SK-N-SH (cell line): ENCODE measurements at regions not wholly inside any gene's neighbourhood (a gene's known extent, or its start where the extent isn't known, plus 50 kb on each side); places are given as distances from the start of the nearest gene placed in this dataset.
A peak's percentile ranks its signal among the peaks of the same experiment; 100 is the strongest.

Experiments used
- CTCF ChIA-PET: fragments of 300-600, 350-600 bp; formaldehyde crosslinking; extraction: SDS; loops from one replicate; lab custom pipeline; 2021; lab: Yijun Ruan, JAX
- POLR2A ChIA-PET: fragments of 350-600 bp; sonication (Branson Sonifier 250); formaldehyde crosslinking; extraction: SDS; loops from one replicate; lab custom pipeline; 2020; ENCODE audit warnings: antibody characterized with exemption, inconsistent platforms; lab: Yijun Ruan, JAX
- DNase-seq: peaks from one replicate; pipeline ENCODE4 v3.0.0; 2012
- H2AFZ ChIP-seq: fragments of 200-600 bp; sonication (generic); 2 replicates; pipeline ENCODE4 v1.8.1; 2016; ENCODE audit warnings: antibody characterized with exemption, mild to moderate bottlenecking, low read depth
- H3F3A ChIP-seq: fragments of 200-600 bp; sonication (generic); replicated peaks from 2 replicates; pipeline ENCODE3; 2016; ENCODE audit warnings: antibody characterized with exemption, mild to moderate bottlenecking; ENCODE audit not compliant: insufficient read depth
- H3K27ac ChIP-seq, 2 experiments: fragments of 200-500 bp in 1 of 2; fragments of 200-600 bp in 1 of 2; sonication (Bioruptor generic) in 1 of 2; sonication (generic), shearing (Covaris generic) in 1 of 2; 2 replicates each; pipeline versions ENCODE4 v1.5.1 to v1.6.1; 2014 to 2016; ENCODE audit warnings: low read depth in 2 of 2, inconsistent platforms in 1 of 2, low read length in 1 of 2, mild to moderate bottlenecking in 1 of 2, mixed read lengths in 1 of 2
- H3K27me3 ChIP-seq: fragments of 200-600 bp; sonication (generic), shearing (Covaris generic); 2 replicates; pipeline ENCODE4 v1.6.1; 2016; ENCODE audit warnings: mixed run types; ENCODE audit not compliant: insufficient read depth
- H3K36me3 ChIP-seq, 2 experiments: fragments of 200-500 bp in 1 of 2; fragments of 200-600 bp in 1 of 2; sonication (Bioruptor generic) in 1 of 2; sonication (generic) in 1 of 2; replicated peaks in 1 of 2; 2 replicates each; pipeline versions ENCODE3 to v1.5.1; 2014 to 2016; ENCODE audit warnings: low read length in 1 of 2, mild to moderate bottlenecking in 1 of 2; ENCODE audit not compliant: insufficient read depth in 2 of 2, control insufficient read depth in 1 of 2
- H3K4me1 ChIP-seq, 2 experiments: fragments of 200-500 bp in 1 of 2; fragments of 200-600 bp in 1 of 2; sonication (Bioruptor generic) in 1 of 2; sonication (generic), shearing (Covaris generic) in 1 of 2; 2 replicates each; pipeline versions ENCODE4 v1.5.1 to v1.6.1; 2014 to 2016; ENCODE audit warnings: low read depth in 1 of 2, low read length in 1 of 2, mixed run types in 1 of 2; ENCODE audit not compliant: insufficient read depth in 2 of 2, control insufficient read depth in 1 of 2
- H3K4me2 ChIP-seq: fragments of 200-600 bp; sonication (generic), shearing (Covaris generic); 2 replicates; pipeline ENCODE4 v1.6.1; 2017; ENCODE audit warnings: mixed run types
- H3K4me3 ChIP-seq, 2 experiments: fragments of 200-500 bp in 1 of 2; fragments of 200-600 bp in 1 of 2; sonication (Bioruptor generic) in 1 of 2; sonication (generic), shearing (Covaris generic) in 1 of 2; 2 replicates each; pipeline versions ENCODE4 v1.5.1 to v1.8.1; 2014 to 2016; ENCODE audit warnings: low read depth in 2 of 2, inconsistent platforms in 1 of 2, low read length in 1 of 2, mild to moderate bottlenecking in 1 of 2, mixed read lengths in 1 of 2, moderate library complexity in 1 of 2
- H3K79me2 ChIP-seq: fragments of 200-600 bp; sonication (generic); 2 replicates; pipeline ENCODE4 v1.8.1; 2017; ENCODE audit warnings: mild to moderate bottlenecking; ENCODE audit not compliant: insufficient read depth
- H3K9ac ChIP-seq: fragments of 200-600 bp; sonication (generic); 2 replicates; pipeline ENCODE4 v1.6.1; 2017; ENCODE audit warnings: mixed run types
- H3K9me2 ChIP-seq: fragments of 200-600 bp; sonication (generic); 2 replicates; pipeline ENCODE4 v1.6.1; 2017; ENCODE audit warnings: mixed run types
- H3K9me3 ChIP-seq: fragments of 200-600 bp; sonication (generic); 2 replicates; pipeline ENCODE4 v1.6.1; 2017; ENCODE audit warnings: mixed run types, mild to moderate bottlenecking, moderate library complexity
- H4K20me1 ChIP-seq: fragments of 200-600 bp; sonication (generic); 2 replicates; pipeline ENCODE4 v1.6.1; 2017; ENCODE audit warnings: mild to moderate bottlenecking, mixed run types; ENCODE audit not compliant: insufficient read depth
- ELF1 ChIP-seq: IDR thresholded peaks from 2 replicates; pipeline ENCODE4 v1.4.0; 2012
- EP300 ChIP-seq, 2 experiments: IDR thresholded peaks; 2 replicates each; pipeline versions ENCODE4 v1.4.0 to v1.6.1; 2012; ENCODE audit warnings: borderline replicate concordance in 1 of 2, low read depth in 1 of 2, low read length in 1 of 2
- EZH2phosphoT487 ChIP-seq: fragments of 200-600 bp; sonication (generic); IDR thresholded peaks from 2 replicates; pipeline ENCODE4 v1.6.1; 2017; ENCODE audit warnings: low read depth, mixed run types, mild to moderate bottlenecking, antibody characterized with exemption, moderate library complexity, borderline replicate concordance
- FOSL2 ChIP-seq: IDR thresholded peaks from 2 replicates; pipeline ENCODE4 v1.4.0; 2012; ENCODE audit warnings: low read depth, mild to moderate bottlenecking, moderate library complexity, borderline replicate concordance
- FOXM1 ChIP-seq: IDR thresholded peaks from 2 replicates; pipeline ENCODE4 v1.4.0; 2012; ENCODE audit warnings: low read depth, mild to moderate bottlenecking
- GABPA ChIP-seq: IDR thresholded peaks from 2 replicates; pipeline ENCODE4 v1.4.0; 2012; ENCODE audit warnings: low read depth, mild to moderate bottlenecking
- GATA2 ChIP-seq: sonication (generic); formaldehyde crosslinking; IDR thresholded peaks from 2 replicates; pipeline ENCODE4 v1.5.0; 2020; ENCODE audit warnings: mild to moderate bottlenecking, missing genetic modification reagents
- JUND ChIP-seq: IDR thresholded peaks from 2 replicates; pipeline ENCODE4 v1.4.0; 2012
- NFIC ChIP-seq: IDR thresholded peaks from 2 replicates; pipeline ENCODE4 v1.4.0; 2012; ENCODE audit warnings: borderline replicate concordance
- NRF1 ChIP-seq: IDR thresholded peaks from 2 replicates; pipeline ENCODE4 v1.6.1; 2012; ENCODE audit warnings: low read depth, mild to moderate bottlenecking, low read length
- POLR2AphosphoS5 ChIP-seq: IDR thresholded peaks from 2 replicates; pipeline ENCODE4 v1.6.1; 2012; ENCODE audit warnings: low read depth, low read length
- SMC3 ChIP-seq: IDR thresholded peaks from 2 replicates; pipeline ENCODE4 v1.6.1; 2012; ENCODE audit warnings: low read depth, low read length, improper control_type of control experiment
- TAF1 ChIP-seq: IDR thresholded peaks from 2 replicates; pipeline ENCODE4 v1.6.1; 2012; ENCODE audit warnings: low read depth, mild to moderate bottlenecking, low read length, moderate library complexity, borderline replicate concordance
- TCF12 ChIP-seq: IDR thresholded peaks from 2 replicates; pipeline ENCODE4 v1.4.0; 2012
- YY1 ChIP-seq: IDR thresholded peaks from 2 replicates; pipeline ENCODE4 v1.4.0; 2012; ENCODE audit warnings: low read depth, mild to moderate bottlenecking
- WGBS: methylation state at CpG from one replicate; pipeline ENCODE4 v1.1.6; 2017; ENCODE audit warnings: low lambda C conversion rate; 5-methylcytosine and 5-hydroxymethylcytosine counted together
- TF ChIP-seq, protein P1 (sequence below): fragments of 150-350 bp; IDR thresholded peaks from 2 replicates; pipeline ENCODE4 v1.6.1; 2016; ENCODE audit warnings: mild to moderate bottlenecking, low read depth, low read length
- TF ChIP-seq, protein P2 (sequence below): IDR thresholded peaks from 2 replicates; pipeline ENCODE4 v1.4.0; 2012; ENCODE audit warnings: low read depth, borderline replicate concordance
- TF ChIP-seq, protein P3 (sequence below): IDR thresholded peaks from 2 replicates; pipeline ENCODE4 v1.4.0; 2012; ENCODE audit warnings: low read depth, borderline replicate concordance

DNA sequence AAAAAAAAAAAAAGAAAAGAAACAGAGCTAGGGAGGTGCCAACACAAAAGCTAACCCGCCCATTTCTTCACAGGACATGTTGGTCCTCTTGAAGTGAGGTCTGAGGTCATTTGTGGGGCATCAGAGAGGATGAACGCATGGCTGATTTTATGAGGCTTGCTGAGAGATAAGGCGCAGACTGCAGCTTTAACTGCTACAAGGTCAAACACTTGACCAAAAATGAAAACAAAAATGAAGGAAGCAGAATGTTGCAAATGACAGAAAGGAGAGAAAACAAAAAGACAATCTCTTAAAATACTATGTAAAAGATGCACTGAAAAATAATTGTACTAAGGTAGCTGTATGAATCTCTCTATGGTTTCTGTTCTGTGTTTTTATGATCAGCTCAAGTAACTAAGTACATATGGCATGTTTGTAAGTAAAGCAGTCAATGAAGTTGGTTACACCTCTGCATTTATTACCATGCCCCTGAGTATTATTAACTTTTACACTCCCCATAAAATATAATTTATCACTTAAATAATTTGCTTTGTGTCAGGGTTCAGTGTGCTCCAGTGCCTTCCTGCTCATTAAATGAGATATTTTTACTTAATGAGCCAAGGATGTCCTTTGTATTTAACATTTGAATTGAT, 249.1 kb upstream of the NR5A2 start:
- H2AFZ ChIP-seq, result no peak overlapping the region
- POLR2A ChIA-PET, result no interaction called here
- TF ChIP-seq NRF1, result no peak
- no peak for TF ChIP-seq JUND
- TF ChIP-seq FOSL2, result no peak
- no peak for TF ChIP-seq YY1
- TF ChIP-seq, protein P1, sequence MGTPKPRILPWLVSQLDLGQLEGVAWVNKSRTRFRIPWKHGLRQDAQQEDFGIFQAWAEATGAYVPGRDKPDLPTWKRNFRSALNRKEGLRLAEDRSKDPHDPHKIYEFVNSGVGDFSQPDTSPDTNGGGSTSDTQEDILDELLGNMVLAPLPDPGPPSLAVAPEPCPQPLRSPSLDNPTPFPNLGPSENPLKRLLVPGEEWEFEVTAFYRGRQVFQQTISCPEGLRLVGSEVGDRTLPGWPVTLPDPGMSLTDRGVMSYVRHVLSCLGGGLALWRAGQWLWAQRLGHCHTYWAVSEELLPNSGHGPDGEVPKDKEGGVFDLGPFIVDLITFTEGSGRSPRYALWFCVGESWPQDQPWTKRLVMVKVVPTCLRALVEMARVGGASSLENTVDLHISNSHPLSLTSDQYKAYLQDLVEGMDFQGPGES, result no peak
- TF ChIP-seq EP300 (IDR thresholded peaks at IDR 0.05; ENCODE audit: borderline replicate concordance in 1 of 2, low read depth in 1 of 2, low read length in 1 of 2), result no peak
- no peak for TF ChIP-seq TCF12
- TF ChIP-seq GABPA, result no peak
- no peak for TF ChIP-seq GATA2 (CRISPR knock-in tag)
- TF ChIP-seq FOXM1, result no peak
- no peak for TF ChIP-seq POLR2AphosphoS5
- no peak for TF ChIP-seq SMC3
- no peak for TF ChIP-seq EZH2phosphoT487
- TF ChIP-seq, protein P2, sequence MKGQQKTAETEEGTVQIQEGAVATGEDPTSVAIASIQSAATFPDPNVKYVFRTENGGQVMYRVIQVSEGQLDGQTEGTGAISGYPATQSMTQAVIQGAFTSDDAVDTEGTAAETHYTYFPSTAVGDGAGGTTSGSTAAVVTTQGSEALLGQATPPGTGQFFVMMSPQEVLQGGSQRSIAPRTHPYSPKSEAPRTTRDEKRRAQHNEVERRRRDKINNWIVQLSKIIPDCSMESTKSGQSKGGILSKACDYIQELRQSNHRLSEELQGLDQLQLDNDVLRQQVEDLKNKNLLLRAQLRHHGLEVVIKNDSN, result no peak
- TF ChIP-seq ELF1, result no peak
- no peak for TF ChIP-seq NFIC
- no peak for TF ChIP-seq TAF1
- TF ChIP-seq, protein P3, sequence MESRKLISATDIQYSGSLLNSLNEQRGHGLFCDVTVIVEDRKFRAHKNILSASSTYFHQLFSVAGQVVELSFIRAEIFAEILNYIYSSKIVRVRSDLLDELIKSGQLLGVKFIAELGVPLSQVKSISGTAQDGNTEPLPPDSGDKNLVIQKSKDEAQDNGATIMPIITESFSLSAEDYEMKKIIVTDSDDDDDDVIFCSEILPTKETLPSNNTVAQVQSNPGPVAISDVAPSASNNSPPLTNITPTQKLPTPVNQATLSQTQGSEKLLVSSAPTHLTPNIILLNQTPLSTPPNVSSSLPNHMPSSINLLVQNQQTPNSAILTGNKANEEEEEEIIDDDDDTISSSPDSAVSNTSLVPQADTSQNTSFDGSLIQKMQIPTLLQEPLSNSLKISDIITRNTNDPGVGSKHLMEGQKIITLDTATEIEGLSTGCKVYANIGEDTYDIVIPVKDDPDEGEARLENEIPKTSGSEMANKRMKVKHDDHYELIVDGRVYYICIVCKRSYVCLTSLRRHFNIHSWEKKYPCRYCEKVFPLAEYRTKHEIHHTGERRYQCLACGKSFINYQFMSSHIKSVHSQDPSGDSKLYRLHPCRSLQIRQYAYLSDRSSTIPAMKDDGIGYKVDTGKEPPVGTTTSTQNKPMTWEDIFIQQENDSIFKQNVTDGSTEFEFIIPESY, result no peak
- no peak overlapping the region for H3K4me2 ChIP-seq
- H3K9me2 ChIP-seq, result no peaks in the 10 kb centered on the region
- H3K27ac ChIP-seq, result no peak overlapping the region
- WGBS, result 44% methylated on average over 3 of the region's 3 CpGs
- peak; percentile 15 for DNase-seq
- H3K9ac ChIP-seq, result no peak overlapping the region
- H3F3A ChIP-seq, result no peaks in the 10 kb centered on the region
- no peaks in the 10 kb centered on the region for H4K20me1 ChIP-seq
- CTCF ChIA-PET, result no interaction called here
- no peak overlapping the region for H3K4me3 ChIP-seq
- no peaks in the 10 kb centered on the region for H3K79me2 ChIP-seq
- no peaks in the 10 kb centered on the region; a peak in 1 of 4 replicates for H3K4me1 ChIP-seq
- no peaks in the 10 kb centered on the region for H3K9me3 ChIP-seq
- no peaks in the 10 kb centered on the region for H3K27me3 ChIP-seq
- no peaks in the 10 kb centered on the region for H3K36me3 ChIP-seq
